GM18507 (cell line): ENCODE measurements at regions not wholly inside any gene's neighbourhood (a gene's known extent, or its start where the extent isn't known, plus 50 kb on each side); places are given as distances from the start of the nearest gene placed in this dataset.

ENCODE experiments used
- DNase-seq: peaks from one replicate; pipeline ENCODE4 v3.0.0; 2011; ENCODE audit warnings: low read depth; ENCODE audit not compliant: insufficient read length; ENCODE audit errors: extremely low spot score
- FAIRE-seq: peaks from 2 replicates; lab custom pipeline; 2011; peaks lifted over from hg19 to GRCh38; lab: Jason Lieb, UNC

- no peak for DNase-seq
- no peak for FAIRE-seq
These were observed 1466.1 kb downstream of the UQCRFS1 start for GRCh38 chr19:27746691-27747380.

- FAIRE-seq (no peak), DNase-seq (no peak)
These were observed 1466.9 kb downstream of the UQCRFS1 start for GRCh38 chr19:27745978-27746542.

- FAIRE-seq, result no peak
- DNase-seq, result no peak
These were observed 1467.8 kb downstream of the UQCRFS1 start for GRCh38 chr19:27744926-27745768.

GRCh38 chr19:27742041-27742440 is 1470.9 kb downstream of the UQCRFS1 start:
- DNase-seq (no peak), FAIRE-seq (no peak)

GRCh38 chr19:27741236-27741635 is 1471.7 kb downstream of the UQCRFS1 start:
- FAIRE-seq (no peak), DNase-seq (no peak)

- FAIRE-seq, result no peak
- no peak for DNase-seq
These were observed 1472.6 kb downstream of the UQCRFS1 start for GRCh38 chr19:27740396-27740795.

- no peak for FAIRE-seq
- no peak for DNase-seq
These were observed 1474.3 kb downstream of the UQCRFS1 start for GRCh38 chr19:27738569-27739193.

- DNase-seq, result no peak
- FAIRE-seq, result no peak
These were observed 1476.7 kb downstream of the UQCRFS1 start for GRCh38 chr19:27736225-27736624.

- DNase-seq (no peak), FAIRE-seq (no peak)
These were observed 1477.6 kb downstream of the UQCRFS1 start for GRCh38 chr19:27735314-27735713.

GRCh38 chr19:27734496-27735220 is 1478.3 kb downstream of the UQCRFS1 start:
- FAIRE-seq (no peak), DNase-seq (no peak)

GRCh38 chr19:27733551-27734266 is 1479.2 kb downstream of the UQCRFS1 start:
- DNase-seq (no peak), FAIRE-seq (no peak)

GRCh38 chr19:27729332-27729731 is 1483.6 kb downstream of the UQCRFS1 start:
- FAIRE-seq (no peak), DNase-seq (no peak)

GRCh38 chr19:27722625-27723024 is 1490.3 kb downstream of the UQCRFS1 start:
- FAIRE-seq (no peak), DNase-seq (no peak)

- DNase-seq (no peak), FAIRE-seq (no peak)
These were observed 1492.8 kb downstream of the UQCRFS1 start for GRCh38 chr19:27720155-27720554.

- no peak for FAIRE-seq
- DNase-seq, result no peak
These were observed 1493.9 kb downstream of the UQCRFS1 start for GRCh38 chr19:27719034-27719433.

GRCh38 chr19:27718234-27718633 is 1494.7 kb downstream of the UQCRFS1 start:
- no peak for DNase-seq
- no peak for FAIRE-seq

- FAIRE-seq (no peak), DNase-seq (no peak)
These were observed 1495.1 kb downstream of the UQCRFS1 start for GRCh38 chr19:27717825-27718224.

GRCh38 chr19:27716922-27717321 is 1496.0 kb downstream of the UQCRFS1 start:
- DNase-seq, result no peak
- no peak for FAIRE-seq

GRCh38 chr19:27714857-27715256 is 1498.1 kb downstream of the UQCRFS1 start:
- no peak for FAIRE-seq
- no peak for DNase-seq
